GM23248 (cell line): ENCODE measurements at regions not wholly inside any gene's neighbourhood (a gene's known extent, or its start where the extent isn't known, plus 50 kb on each side); places are given as distances from the start of the nearest gene placed in this dataset.

Experiments used
- EZH2 ChIP-seq: fragments of 200-600 bp; sonication (generic); IDR thresholded peaks from 2 replicates; pipeline ENCODE4 v1.6.1; 2018; ENCODE audit warnings: antibody characterized with exemption, mild to moderate bottlenecking; ENCODE audit not compliant: insufficient read depth, poor library complexity, severe bottlenecking
- EZH2phosphoT487 ChIP-seq: fragments of 200-600 bp; sonication (generic); IDR thresholded peaks from 2 replicates; pipeline ENCODE4 v1.6.1; 2018; ENCODE audit warnings: antibody characterized with exemption, moderate library complexity, mild to moderate bottlenecking, low read depth; ENCODE audit not compliant: insufficient read depth

DNA sequence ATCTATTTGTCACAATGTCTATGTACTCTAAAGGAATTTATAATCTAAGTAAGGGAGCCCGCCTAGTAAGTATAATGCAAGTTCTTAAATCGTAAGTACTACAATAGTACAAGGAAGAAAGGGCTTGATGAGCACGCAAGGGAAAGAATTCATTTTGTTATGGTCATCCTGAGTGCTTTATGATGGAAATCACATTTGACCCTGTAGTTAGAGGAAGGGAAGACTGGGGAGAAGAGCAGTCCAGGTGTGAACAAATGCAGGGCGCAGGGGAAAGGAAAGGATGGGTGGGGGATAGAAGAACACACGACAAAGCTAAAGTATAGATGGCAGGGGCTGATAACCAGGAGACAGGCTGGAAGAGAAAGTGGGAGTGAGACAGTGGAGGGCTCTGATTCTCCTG is 88.2 kb upstream of the ARMC3 start:
- TF ChIP-seq EZH2phosphoT487 (no peak), EZH2 (no peak)
